ENCODE measurements at regions not wholly inside any gene's neighbourhood (a gene's known extent, or its start where the extent isn't known, plus 50 kb on each side); places are given as distances from the start of the nearest gene placed in this dataset.
"Not testable (repeated sequence)": the region's sequence is repeated elsewhere in the genome, so short reads cannot be mapped to it uniquely, and the experiment has no call there.

GRCh38 chr5:21341203-21341947, 1353.4 kb upstream of the CDH18 start:
- intact Hi-C loops (cut with micrococcal nuclease) = not testable (repeated sequence)

- intact Hi-C loops (cut with micrococcal nuclease) = not testable (repeated sequence)
These were observed 1352.2 kb upstream of the CDH18 start for GRCh38 chr5:21340233-21340632.

GRCh38 chr5:21336478-21336877, 1348.5 kb upstream of the CDH18 start:
- intact Hi-C loops (cut with micrococcal nuclease) = not testable (repeated sequence)

GRCh38 chr5:21315376-21315775, 1327.4 kb upstream of the CDH18 start:
- intact Hi-C loops (cut with micrococcal nuclease) = not testable (repeated sequence)

- intact Hi-C loops (cut with micrococcal nuclease) = not testable (repeated sequence)
These were observed 1313.2 kb upstream of the CDH18 start for GRCh38 chr5:21301205-21301604.

- intact Hi-C loops (cut with micrococcal nuclease) = not testable (repeated sequence)
These were observed 1286.4 kb upstream of the CDH18 start for GRCh38 chr5:21274361-21274760.

GRCh38 chr5:21263361-21263760, 1275.4 kb upstream of the CDH18 start:
- intact Hi-C loops (cut with micrococcal nuclease) = no loop called here

GRCh38 chr5:21254161-21254560, 1266.2 kb upstream of the CDH18 start:
- intact Hi-C loops (cut with micrococcal nuclease) = no loop called here

- intact Hi-C loops (cut with micrococcal nuclease) = no loop called here
These were observed 1257.0 kb upstream of the CDH18 start for GRCh38 chr5:21244982-21245381.

GRCh38 chr5:21238786-21239185, 1250.8 kb upstream of the CDH18 start:
- intact Hi-C loops (cut with micrococcal nuclease) = no loop called here

- intact Hi-C loops (cut with micrococcal nuclease) = no loop called here
These were observed 1249.5 kb upstream of the CDH18 start for GRCh38 chr5:21237461-21237860.

GRCh38 chr5:21236971-21237427, 1249.0 kb upstream of the CDH18 start:
- intact Hi-C loops (cut with micrococcal nuclease) = no loop called here

GRCh38 chr5:21236104-21236503, 1248.1 kb upstream of the CDH18 start:
- intact Hi-C loops (cut with micrococcal nuclease) = no loop called here

GRCh38 chr5:21225223-21226064, 1237.4 kb upstream of the CDH18 start:
- intact Hi-C loops (cut with micrococcal nuclease) = no loop called here

- intact Hi-C loops (cut with micrococcal nuclease) = no loop called here
These were observed 1233.6 kb upstream of the CDH18 start for GRCh38 chr5:21221616-21222015.

GRCh38 chr5:21219966-21220365, 1232.0 kb upstream of the CDH18 start:
- intact Hi-C loops (cut with micrococcal nuclease) = no loop called here

- intact Hi-C loops (cut with micrococcal nuclease) = no loop called here
These were observed 1231.3 kb upstream of the CDH18 start for GRCh38 chr5:21219251-21219650.

- intact Hi-C loops (cut with micrococcal nuclease) = no loop called here
These were observed 1224.0 kb upstream of the CDH18 start for GRCh38 chr5:21212026-21212425.

GRCh38 chr5:21209409-21209808, 1221.4 kb upstream of the CDH18 start:
- intact Hi-C loops (cut with micrococcal nuclease) = no loop called here

GRCh38 chr5:21199087-21199486, 1211.1 kb upstream of the CDH18 start:
- intact Hi-C loops (cut with micrococcal nuclease) = no loop called here

GRCh38 chr5:21195145-21195544, 1207.1 kb upstream of the CDH18 start:
- intact Hi-C loops (cut with micrococcal nuclease) = no loop called here

- intact Hi-C loops (cut with micrococcal nuclease) = no loop called here
These were observed 1197.5 kb upstream of the CDH18 start for GRCh38 chr5:21185536-21185935.

GRCh38 chr5:21184581-21184980, 1196.6 kb upstream of the CDH18 start:
- intact Hi-C loops (cut with micrococcal nuclease) = no loop called here
